H1 (cell line): ENCODE measurements at regions not wholly inside any gene's neighbourhood (a gene's known extent, or its start where the extent isn't known, plus 50 kb on each side); places are given as distances from the start of the nearest gene placed in this dataset.

Experiments used
- CTCF ChIA-PET: fragments of 300-600 bp; sonication (Branson Sonifier 250); formaldehyde crosslinking; loops from one replicate; lab custom pipeline; 2021; ENCODE audit not compliant: partially characterized antibody; lab: Charles Lee
- POLR2A ChIA-PET: fragments of 300-600 bp; sonication (Branson Sonifier 250); formaldehyde crosslinking; loops from one replicate; lab custom pipeline; 2021; ENCODE audit warnings: inconsistent platforms; ENCODE audit not compliant: partially characterized antibody; lab: Charles Lee
- DNase-seq, 2 experiments: peaks; one replicate each; pipeline versions ENCODE4 v3.0.0 to v3.0.0-alpha.2; 2010 to 2022; ENCODE audit warnings: low spot score in 2 of 2, low read depth in 1 of 2, mixed read lengths in 1 of 2
- FAIRE-seq: peaks from 2 replicates; lab custom pipeline; 2011; peaks lifted over from hg19 to GRCh38; lab: Jason Lieb, UNC
- H2AFZ ChIP-seq: 2 replicates; pipeline ENCODE4 v1.8.1; 2012; ENCODE audit warnings: low read length, inconsistent platforms
- H2AK5ac ChIP-seq: 2 replicates; pipeline ENCODE4 v1.6.1; 2013; ENCODE audit warnings: low read depth, low read length
- H2BK120ac ChIP-seq: replicated peaks from 2 replicates; pipeline ENCODE3; 2013; ENCODE audit warnings: low read depth, low read length, inconsistent platforms
- H2BK12ac ChIP-seq: 2 replicates; pipeline ENCODE4 v1.6.1; 2013; ENCODE audit warnings: low read depth, low read length
- H2BK15ac ChIP-seq: 2 replicates; pipeline ENCODE4 v1.6.1; 2013; ENCODE audit warnings: low read length
- H2BK20ac ChIP-seq: 2 replicates; pipeline ENCODE4 v1.6.1; 2013; ENCODE audit warnings: low read length
- H2BK5ac ChIP-seq: 2 replicates; pipeline ENCODE4 v1.6.1; 2013; ENCODE audit warnings: low read depth, low read length
- H3K14ac ChIP-seq: 2 replicates; pipeline ENCODE4 v1.6.1; 2013; ENCODE audit warnings: inconsistent platforms; ENCODE audit not compliant: insufficient read length
- H3K18ac ChIP-seq: 2 replicates; pipeline ENCODE4 v1.6.1; 2013; ENCODE audit warnings: low read length; ENCODE audit errors: extremely low read depth
- H3K23ac ChIP-seq: 2 replicates; pipeline ENCODE4 v1.6.1; 2013; ENCODE audit warnings: inconsistent platforms; ENCODE audit not compliant: insufficient read length
- H3K23me2 ChIP-seq: 2 replicates; pipeline ENCODE4 v1.6.1; 2013; ENCODE audit warnings: low read depth, low read length
- H3K27ac ChIP-seq: 2 replicates; pipeline ENCODE4 v1.6.1; 2011; ENCODE audit warnings: low read depth, low read length, inconsistent platforms
- H3K27me3 ChIP-seq, 4 experiments: replicated peaks in 1 of 4; 1 replicate in 1 of 4; 2 replicates in 3 of 4; pipeline versions ENCODE4 v1.6.1 to v1.8.1; 2011 to 2013; ENCODE audit warnings: low read length in 3 of 4, mild to moderate bottlenecking in 3 of 4, inconsistent platforms in 2 of 4, mixed read lengths in 2 of 4, moderate library complexity in 1 of 4; ENCODE audit not compliant: control insufficient read depth in 3 of 4, insufficient read depth in 3 of 4; ENCODE audit errors: extremely low read depth in 1 of 4
- H3K36me3 ChIP-seq, 4 experiments: 2 replicates each; pipeline versions ENCODE4 v1.6.1 to v1.8.1; 2011 to 2013; ENCODE audit warnings: mild to moderate bottlenecking in 4 of 4, low read length in 3 of 4, moderate library complexity in 2 of 4, control low read depth in 1 of 4, inconsistent platforms in 1 of 4; ENCODE audit not compliant: insufficient read depth in 4 of 4, control insufficient read depth in 2 of 4
- H3K4ac ChIP-seq: replicated peaks from 2 replicates; pipeline ENCODE3; 2013; ENCODE audit warnings: low read length, low read depth, mixed read lengths, inconsistent platforms; ENCODE audit not compliant: insufficient read length
- H3K4me1 ChIP-seq, 4 experiments: replicated peaks in 1 of 4; 1 replicate in 1 of 4; 2 replicates in 3 of 4; pipeline versions ENCODE4 v1.6.1 to v1.8.1; 2011 to 2013; ENCODE audit warnings: low read length in 3 of 4, inconsistent platforms in 2 of 4, mixed read lengths in 1 of 4; ENCODE audit not compliant: insufficient read depth in 4 of 4, control insufficient read depth in 3 of 4
- H3K4me2 ChIP-seq, 2 experiments: 2 replicates each; pipeline versions ENCODE4 v1.6.1 to v1.8.1; 2011 to 2013; ENCODE audit warnings: low read depth in 2 of 2, low read length in 2 of 2, control low read depth in 1 of 2, inconsistent platforms in 1 of 2, mild to moderate bottlenecking in 1 of 2; ENCODE audit not compliant: insufficient read depth in 1 of 2
- H3K4me3 ChIP-seq, 4 experiments: fragments of 200-600, 300-600 bp in 1 of 4; sonication (generic), shearing (Covaris generic), sonication (Bioruptor Twin) in 1 of 4; 2 replicates each; pipeline versions ENCODE4 v1.5.1 to v1.8.1; 2011 to 2016; ENCODE audit warnings: low read length in 4 of 4, low read depth in 3 of 4, control low read depth in 2 of 4, inconsistent platforms in 2 of 4, mild to moderate bottlenecking in 2 of 4, mixed read lengths in 1 of 4, moderate library complexity in 1 of 4; ENCODE audit not compliant: insufficient read depth in 2 of 4; ENCODE audit errors: extremely low read depth in 1 of 4
- H3K56ac ChIP-seq: replicated peaks from 2 replicates; pipeline ENCODE3; 2013; ENCODE audit warnings: low read depth, mild to moderate bottlenecking, mixed read lengths, low read length, inconsistent platforms; ENCODE audit not compliant: insufficient read length
- H3K79me1 ChIP-seq: 2 replicates; pipeline ENCODE4 v1.6.1; 2013; ENCODE audit warnings: low read depth, low read length, control low read depth
- H3K79me2 ChIP-seq, 2 experiments: 2 replicates each; pipeline versions ENCODE4 v1.6.1 to v1.8.1; 2012 to 2013; ENCODE audit warnings: low read length in 2 of 2, mild to moderate bottlenecking in 2 of 2, inconsistent platforms in 1 of 2; ENCODE audit not compliant: insufficient read depth in 2 of 2, control insufficient read depth in 1 of 2
- H3K9ac ChIP-seq, 4 experiments: replicated peaks in 1 of 4; 1 replicate in 1 of 4; 2 replicates in 3 of 4; pipeline versions ENCODE4 v1.6.1 to v1.8.1; 2011 to 2013; ENCODE audit warnings: low read depth in 3 of 4, low read length in 3 of 4, control low read depth in 2 of 4, mild to moderate bottlenecking in 2 of 4, moderate library complexity in 2 of 4, inconsistent platforms in 1 of 4; ENCODE audit errors: extremely low read depth in 1 of 4
- H3K9me3 ChIP-seq, 2 experiments: 2 replicates each; pipeline versions ENCODE4 v1.6.1 to v1.8.1; 2012 to 2013; ENCODE audit warnings: mild to moderate bottlenecking in 2 of 2, moderate library complexity in 2 of 2, control low read depth in 1 of 2, inconsistent platforms in 1 of 2, low read depth in 1 of 2, low read length in 1 of 2, mixed read lengths in 1 of 2; ENCODE audit not compliant: insufficient read depth in 2 of 2
- H4K20me1 ChIP-seq, 2 experiments: replicated peaks in 1 of 2; 2 replicates each; pipeline versions ENCODE3 to v1.8.1; 2011 to 2013; ENCODE audit warnings: inconsistent platforms in 2 of 2, low read length in 2 of 2, mild to moderate bottlenecking in 1 of 2; ENCODE audit not compliant: insufficient read depth in 2 of 2, control insufficient read depth in 1 of 2
- H4K5ac ChIP-seq: 2 replicates; pipeline ENCODE4 v1.6.1; 2013; ENCODE audit warnings: low read length, low read depth, mixed read lengths, inconsistent platforms; ENCODE audit not compliant: insufficient read length
- H4K8ac ChIP-seq: 2 replicates; pipeline ENCODE4 v1.8.0; 2013; ENCODE audit warnings: mild to moderate bottlenecking, moderate library complexity, low read length, inconsistent platforms; ENCODE audit not compliant: insufficient read depth; ENCODE audit errors: extremely low read depth
- H4K91ac ChIP-seq: replicated peaks from 2 replicates; pipeline ENCODE3; 2013; ENCODE audit warnings: low read length, mixed read lengths, inconsistent platforms; ENCODE audit not compliant: insufficient read length
- ASH2L ChIP-seq: fragments of 200-600, 300-600 bp; sonication (generic); IDR thresholded peaks from one replicate; pipeline ENCODE4 v1.7.1; 2017; ENCODE audit warnings: low read length
- ATF3 ChIP-seq: IDR thresholded peaks from 2 replicates; pipeline ENCODE4 v1.6.1; 2011; ENCODE audit warnings: low read depth, mild to moderate bottlenecking, low read length; ENCODE audit not compliant: insufficient read depth
- BRCA1 ChIP-seq: IDR thresholded peaks from 2 replicates; pipeline ENCODE4 v1.6.1; 2012; ENCODE audit warnings: low read depth, low read length, improper control_type of control experiment
- EZH2 ChIP-seq: fragments of 200-600 bp; sonication (generic); IDR thresholded peaks from 2 replicates; pipeline ENCODE4 v1.7.1; 2012; ENCODE audit warnings: low read depth, mild to moderate bottlenecking, moderate library complexity, low read length, inconsistent platforms; ENCODE audit not compliant: severe bottlenecking
- HDAC6 ChIP-seq: IDR thresholded peaks from one replicate; pipeline ENCODE4 v1.7.1; 2012; ENCODE audit warnings: low read depth, mild to moderate bottlenecking, inconsistent platforms, low read length, moderate library complexity
- KDM4A ChIP-seq: IDR thresholded peaks from one replicate; pipeline ENCODE4 v1.7.1; 2012; ENCODE audit warnings: low read depth, mild to moderate bottlenecking, moderate library complexity, low read length, inconsistent platforms; ENCODE audit not compliant: severe bottlenecking
- MAX ChIP-seq: IDR thresholded peaks from 2 replicates; pipeline ENCODE4 v1.6.1; 2012; ENCODE audit warnings: inconsistent platforms
- NANOG ChIP-seq: IDR thresholded peaks from 2 replicates; pipeline ENCODE4 v1.6.1; 2011; ENCODE audit warnings: low read length, low read depth, mild to moderate bottlenecking, inconsistent platforms; ENCODE audit not compliant: insufficient read depth, poor library complexity, severe bottlenecking
- RAD21 ChIP-seq, 2 experiments: IDR thresholded peaks in 1 of 2; conservative IDR thresholded peaks in 1 of 2; 2 replicates each; pipeline ENCODE4 v1.6.1; 2011; ENCODE audit warnings: low read depth in 2 of 2, low read length in 2 of 2, improper control_type of control experiment in 1 of 2, inconsistent platforms in 1 of 2, mild to moderate bottlenecking in 1 of 2, moderate library complexity in 1 of 2
- RBBP5 ChIP-seq: IDR thresholded peaks from 2 replicates; pipeline ENCODE4 v1.7.1; 2012; ENCODE audit warnings: low read depth, mild to moderate bottlenecking, inconsistent platforms, low read length, moderate library complexity, borderline replicate concordance
- SIRT6 ChIP-seq: IDR thresholded peaks from one replicate; pipeline ENCODE4 v1.7.1; 2012; ENCODE audit warnings: low read length, inconsistent platforms
- SIX5 ChIP-seq: IDR thresholded peaks from 2 replicates; pipeline ENCODE4 v1.6.1; 2011; ENCODE audit warnings: mild to moderate bottlenecking, low read depth, low read length
- SRF ChIP-seq: IDR thresholded peaks from 2 replicates; pipeline ENCODE4 v1.6.1; 2011; ENCODE audit warnings: mild to moderate bottlenecking, low read depth, low read length, moderate library complexity
- WGBS, 2 experiments: shearing (Covaris generic) in 1 of 2; methylation state at CpG; one replicate each; pipeline versions ENCODE4 v1.1.6 to v1.1.7; 2013 to 2015; ENCODE audit warnings: low lambda C conversion rate in 2 of 2, mixed read lengths in 2 of 2, inconsistent platforms in 1 of 2, low coverage in 1 of 2, missing lambda C conversion rate in 1 of 2; ENCODE audit not compliant: insufficient replicate concordance in 2 of 2, insufficient coverage in 1 of 2, insufficient read length in 1 of 2; ENCODE audit errors: extremely low coverage in 1 of 2, missing lambda C conversion rate in 1 of 2; 5-methylcytosine and 5-hydroxymethylcytosine counted together

- Histone ChIP-seq H2BK120ac (no peak overlapping the region), H2AK5ac (no peak overlapping the region), H3K56ac (no peak overlapping the region), H3K27me3 (no peaks in the 10 kb centered on the region), H4K8ac (no peak overlapping the region), H3K23me2 (no peaks in the 10 kb centered on the region), H3K18ac (no peak overlapping the region), H3K4me3 (no peak overlapping the region), H3K4me1 (no peaks in the 10 kb centered on the region), H3K14ac (no peak overlapping the region), H2BK5ac (no peak overlapping the region), H2BK12ac (no peak overlapping the region), H3K79me1 (no peaks in the 10 kb centered on the region), H2AFZ (no peak overlapping the region), H3K9me3 (peaks cover 73 to 88% of the 10 kb centered on the region in 2 experiments), H2BK15ac (no peak overlapping the region), H4K5ac (no peak overlapping the region), H3K9ac (no peak overlapping the region), H3K23ac (no peak overlapping the region), H3K36me3 (no peaks in the 10 kb centered on the region), H4K91ac (no peak overlapping the region), H3K4me2 (no peak overlapping the region), H4K20me1 (no peaks in the 10 kb centered on the region), H2BK20ac (no peak overlapping the region), H3K79me2 (no peaks in the 10 kb centered on the region), H3K27ac (no peak overlapping the region), H3K4ac (no peak overlapping the region)
- DNase-seq (no peak), FAIRE-seq (no peak)
- ChIA-PET CTCF (no interaction called here), POLR2A (no interaction called here)
- WGBS, 2 experiments: 82% methylated on average over 8 of the region's 8 CpGs; no CpG with 5 or more reads in 1 of the 2 experiments
- TF ChIP-seq MAX: no peak
- no peak for TF ChIP-seq SRF
- no peak for TF ChIP-seq RBBP5
- TF ChIP-seq ATF3: no peak
- TF ChIP-seq BRCA1: no peak
- no peak for TF ChIP-seq NANOG
- no peak for TF ChIP-seq SIX5
- TF ChIP-seq RAD21 (IDR thresholded peaks at IDR 0.05 in 1 of 2, conservative IDR thresholded peaks at IDR 0.05 in 1 of 2; ENCODE audit: low read depth in 2 of 2, low read length in 2 of 2): no peak
- no peak for TF ChIP-seq ASH2L
- no peak for TF ChIP-seq HDAC6
- no peak for TF ChIP-seq KDM4A
- no peak for TF ChIP-seq SIRT6
- no peak for TF ChIP-seq EZH2
Measured at GRCh38 chr13:19088416-19088815, 93.2 kb downstream of the TUBA3C start.
